ENCODE measurements at regions not wholly inside any gene's neighbourhood (a gene's known extent, or its start where the extent isn't known, plus 50 kb on each side); places are given as distances from the start of the nearest gene placed in this dataset.

DNA sequence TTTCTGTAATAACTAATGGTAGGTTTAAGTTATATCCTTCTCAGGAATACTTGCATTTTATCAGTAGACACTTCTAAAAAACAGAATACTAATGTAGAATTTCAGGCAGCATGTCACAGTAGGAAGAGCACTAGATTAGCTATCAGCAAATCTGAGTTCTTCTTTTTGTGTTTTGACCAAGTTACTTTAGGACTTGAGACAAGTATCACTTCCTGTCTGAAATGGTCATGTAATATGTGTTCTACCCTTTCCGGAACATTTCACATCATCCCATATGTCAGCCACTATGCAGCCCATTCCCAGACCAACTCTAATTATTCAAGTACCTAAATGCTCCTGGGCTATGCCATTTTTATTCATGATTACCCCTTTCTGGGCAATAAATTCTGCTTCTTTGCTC is 401.8 kb upstream of the RPS6KA3 start:
- no peak for DNase-seq (ENCODE audit: low read depth, low spot score)
- in situ Hi-C loops (cut with HindIII; ENCODE audit: low pct_unique_long_range_greater_than_20kb, low sequenced_read_pairs): no loop called here

DNA sequence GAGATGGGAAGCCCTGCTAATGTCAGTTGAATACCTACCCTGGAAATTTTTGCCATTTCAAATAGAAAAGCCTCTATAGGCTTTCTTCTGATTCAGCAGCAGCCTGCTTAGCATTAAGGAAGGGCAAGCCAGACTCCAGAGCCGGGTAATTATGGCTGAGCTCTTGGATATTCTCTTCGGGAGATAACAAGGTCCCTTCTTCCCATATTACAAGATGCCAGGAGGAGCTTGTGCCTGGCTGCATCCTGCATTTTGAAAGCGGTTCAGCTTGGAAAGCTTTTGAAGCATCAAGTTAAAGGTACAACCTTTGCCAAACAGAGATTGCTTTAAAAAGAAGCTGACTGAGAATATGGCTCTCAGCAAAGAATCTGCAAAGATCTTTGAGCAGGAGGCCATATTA is 399.6 kb upstream of the RPS6KA3 start:
- DNase-seq (ENCODE audit: low read depth, low spot score): no peak
- in situ Hi-C loops (cut with HindIII; ENCODE audit: low pct_unique_long_range_greater_than_20kb, low sequenced_read_pairs): no loop called here

DNA sequence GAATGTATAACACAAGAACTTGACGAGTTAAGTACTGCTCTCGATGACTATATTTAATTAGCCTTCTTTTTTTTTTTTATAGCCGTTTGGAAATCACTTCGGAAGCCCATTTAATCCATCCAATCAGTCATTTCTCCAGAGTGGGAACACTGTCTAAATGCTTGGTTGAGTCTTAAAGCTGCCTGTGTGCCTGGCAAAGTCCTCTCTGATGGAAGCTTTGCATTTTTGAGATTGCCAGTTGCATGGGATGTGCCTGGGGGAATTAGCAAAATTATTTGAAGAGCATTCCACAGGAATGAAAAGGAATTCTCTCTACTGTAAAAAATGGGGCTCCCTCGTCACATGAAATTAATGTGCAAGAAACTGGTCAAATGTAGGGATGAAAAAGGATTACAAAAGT is 398.8 kb upstream of the RPS6KA3 start:
- DNase-seq (ENCODE audit: low read depth, low spot score): no peak
- in situ Hi-C loops (cut with HindIII; ENCODE audit: low pct_unique_long_range_greater_than_20kb, low sequenced_read_pairs): no loop called here

DNA sequence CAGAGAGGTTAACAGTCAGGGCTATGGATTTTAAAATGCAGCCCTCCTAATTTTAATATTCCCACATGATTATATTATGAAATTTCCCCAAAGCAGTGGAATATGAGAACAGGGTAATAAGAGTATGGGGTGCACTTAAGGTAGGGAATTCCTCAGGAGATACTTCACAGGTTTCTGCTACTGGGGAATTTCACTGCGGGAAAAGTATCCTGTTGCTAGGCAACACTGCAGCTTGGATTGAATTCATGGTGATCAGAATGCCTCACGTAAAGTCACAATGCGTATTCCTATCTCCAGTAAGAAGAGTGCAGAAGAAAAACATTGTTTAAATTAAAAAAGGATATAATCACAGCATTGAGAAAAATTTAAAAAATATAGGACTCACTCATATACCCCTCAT is 398.1 kb upstream of the RPS6KA3 start:
- no peak for DNase-seq (ENCODE audit: low read depth, low spot score)
- in situ Hi-C loops (cut with HindIII; ENCODE audit: low pct_unique_long_range_greater_than_20kb, low sequenced_read_pairs): no loop called here

DNA sequence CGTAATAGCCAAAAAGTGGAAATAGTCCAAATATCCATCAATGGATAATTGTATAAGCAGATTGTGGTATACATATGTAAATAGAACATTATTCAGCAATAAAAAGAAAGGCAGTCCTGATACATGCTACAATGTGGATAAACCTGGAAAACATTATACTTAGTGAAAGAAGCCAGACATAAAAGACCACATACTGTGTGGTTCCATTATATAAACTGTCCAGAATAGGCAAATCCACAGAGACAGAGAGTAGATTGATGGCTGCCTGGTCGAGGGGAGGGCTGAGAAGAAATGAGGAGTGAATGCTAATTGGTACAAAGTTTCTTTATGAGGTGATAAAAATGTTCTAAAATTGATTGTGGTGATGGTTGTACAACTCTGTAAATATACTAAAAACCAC is 397.4 kb upstream of the RPS6KA3 start:
- no peak for DNase-seq (ENCODE audit: low read depth, low spot score)
- in situ Hi-C loops (cut with HindIII; ENCODE audit: low pct_unique_long_range_greater_than_20kb, low sequenced_read_pairs): no loop called here

DNA sequence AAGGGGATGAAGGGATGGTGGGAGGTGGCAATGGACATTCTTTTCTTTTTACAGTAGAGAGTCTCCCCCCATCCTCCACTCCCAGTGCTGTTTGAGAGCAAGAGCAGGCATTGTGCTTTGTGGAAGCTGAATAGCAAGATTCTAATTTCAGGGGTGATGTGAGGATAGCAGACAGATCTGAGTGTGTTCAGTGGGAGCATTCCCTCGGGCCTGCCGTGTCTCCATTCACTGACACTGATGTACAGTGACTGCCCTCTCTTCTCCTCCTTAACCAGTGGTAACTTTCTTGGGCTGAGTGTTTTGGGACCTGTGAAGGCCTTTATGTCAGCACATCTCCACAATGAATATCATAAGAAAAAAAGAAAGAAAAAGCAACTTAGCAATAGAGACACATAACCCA is 396.6 kb upstream of the RPS6KA3 start:
- in situ Hi-C loops (cut with HindIII; ENCODE audit: low pct_unique_long_range_greater_than_20kb, low sequenced_read_pairs): no loop called here
- no peak for DNase-seq (ENCODE audit: low read depth, low spot score)

DNA sequence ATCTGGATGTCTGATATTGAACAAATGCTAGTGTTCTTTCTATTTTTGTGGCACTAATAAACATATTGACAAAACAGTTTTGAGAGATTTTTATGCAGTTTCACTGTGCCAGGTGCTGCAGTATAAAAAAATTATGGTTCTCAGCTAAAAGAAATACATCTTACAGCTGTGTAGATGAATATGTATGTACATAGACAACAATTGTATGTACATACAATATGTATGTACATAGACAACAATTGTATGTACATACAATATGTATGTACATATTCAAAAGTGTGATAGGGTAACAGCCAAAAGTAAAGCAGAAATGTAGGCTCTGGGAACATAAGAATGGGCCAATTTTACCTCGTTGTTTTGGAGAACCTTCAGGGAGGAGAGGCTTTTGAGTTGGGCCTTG is 390.0 kb upstream of the RPS6KA3 start:
- in situ Hi-C loops (cut with HindIII; ENCODE audit: low pct_unique_long_range_greater_than_20kb, low sequenced_read_pairs): no loop called here
- no peak for DNase-seq (ENCODE audit: low read depth, low spot score)

DNA sequence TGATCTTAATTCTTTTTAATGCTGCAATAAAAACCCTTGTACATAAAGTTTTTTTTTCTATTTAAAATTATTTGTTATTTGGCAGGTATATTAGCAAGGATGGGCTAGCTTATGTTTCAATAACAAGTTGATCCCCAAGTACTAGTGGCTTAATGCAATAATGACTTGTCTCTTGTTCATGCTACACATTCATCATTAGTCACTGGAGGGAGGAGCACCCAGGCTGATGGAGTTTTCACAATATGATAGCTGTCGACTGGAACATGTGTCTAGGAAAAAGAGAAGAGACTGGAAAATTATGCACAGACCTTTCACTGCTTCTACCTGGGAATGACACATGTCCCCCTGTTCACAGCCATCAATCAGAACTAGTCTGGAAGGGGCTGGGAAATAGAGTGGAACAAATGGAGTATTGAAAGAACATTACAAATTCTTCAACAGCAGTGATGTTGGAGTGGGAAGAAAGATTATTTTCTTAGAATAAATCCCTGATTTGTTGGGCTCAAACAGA is 387.9 kb upstream of the RPS6KA3 start:
- DNase-seq (ENCODE audit: low read depth, low spot score): no peak

DNA sequence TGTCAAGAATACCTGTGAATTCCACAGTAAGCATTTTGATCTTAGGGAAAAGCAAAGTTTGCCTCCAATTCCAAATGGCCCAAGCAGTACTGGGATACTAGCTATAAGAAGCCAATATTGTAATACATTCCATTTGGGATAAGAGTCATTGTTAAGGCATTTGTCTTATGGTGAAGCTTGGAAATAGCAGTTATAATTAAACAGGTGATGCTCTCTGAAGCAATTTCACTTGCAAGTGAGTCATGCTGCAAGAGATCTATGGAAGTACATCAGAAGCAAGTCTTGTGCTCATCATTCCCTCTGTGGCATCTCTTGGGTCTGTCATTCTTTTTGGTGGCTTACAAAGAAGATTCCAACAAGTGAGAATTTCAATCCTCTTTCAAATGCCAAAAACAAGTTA is 386.4 kb upstream of the RPS6KA3 start:
- in situ Hi-C loops (cut with HindIII; ENCODE audit: low pct_unique_long_range_greater_than_20kb, low sequenced_read_pairs): no loop called here
- DNase-seq (ENCODE audit: low read depth, low spot score): no peak

More for the DNA sequence above, 387.9 kb upstream of the RPS6KA3 start:
- in situ Hi-C loops (cut with HindIII; ENCODE audit: low pct_unique_long_range_greater_than_20kb, low sequenced_read_pairs): no loop called here

DNA sequence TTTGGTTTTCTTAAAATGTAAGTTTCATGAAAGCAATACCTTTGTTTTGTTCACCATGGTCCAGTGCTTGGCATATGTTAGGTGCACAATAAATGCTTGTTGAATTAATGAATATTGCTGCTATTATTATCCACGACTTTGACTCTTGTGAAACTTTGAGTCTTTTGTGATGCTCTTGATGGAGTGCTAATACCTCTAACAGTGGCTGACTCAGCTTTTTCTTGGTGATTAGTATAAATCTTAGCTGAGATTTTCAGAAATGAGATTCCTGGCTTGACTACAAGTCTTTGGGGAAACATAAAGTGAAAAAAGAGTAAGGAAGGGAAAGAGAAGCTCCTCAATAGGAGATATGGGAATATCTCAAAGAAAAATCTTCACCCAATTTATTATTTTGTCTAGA is 375.2 kb upstream of the RPS6KA3 start:
- DNase-seq (ENCODE audit: low read depth, low spot score): no peak
- in situ Hi-C loops (cut with HindIII; ENCODE audit: low pct_unique_long_range_greater_than_20kb, low sequenced_read_pairs): no loop called here

DNA sequence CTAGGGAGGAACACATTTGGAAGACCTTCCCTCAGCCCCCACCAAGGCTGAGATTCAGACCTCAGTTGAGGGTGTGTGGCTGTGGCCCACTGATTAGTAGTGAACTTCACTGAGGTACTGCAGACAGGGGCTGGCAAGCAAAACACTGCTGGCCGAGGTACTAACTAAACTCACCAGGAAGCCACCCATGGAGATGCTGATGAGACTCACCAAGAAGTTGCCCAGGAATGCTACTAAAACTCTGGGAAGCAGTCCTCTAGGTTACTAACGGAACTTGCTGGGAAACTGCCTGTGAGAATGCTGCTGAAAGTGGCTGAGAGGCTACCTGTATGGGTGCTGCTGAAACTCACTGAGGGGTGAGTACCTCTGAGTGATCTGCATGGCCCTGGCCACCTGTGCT is 372.4 kb upstream of the RPS6KA3 start:
- no peak for DNase-seq (ENCODE audit: low read depth, low spot score)
- in situ Hi-C loops (cut with HindIII; ENCODE audit: low pct_unique_long_range_greater_than_20kb, low sequenced_read_pairs): no loop called here

DNA sequence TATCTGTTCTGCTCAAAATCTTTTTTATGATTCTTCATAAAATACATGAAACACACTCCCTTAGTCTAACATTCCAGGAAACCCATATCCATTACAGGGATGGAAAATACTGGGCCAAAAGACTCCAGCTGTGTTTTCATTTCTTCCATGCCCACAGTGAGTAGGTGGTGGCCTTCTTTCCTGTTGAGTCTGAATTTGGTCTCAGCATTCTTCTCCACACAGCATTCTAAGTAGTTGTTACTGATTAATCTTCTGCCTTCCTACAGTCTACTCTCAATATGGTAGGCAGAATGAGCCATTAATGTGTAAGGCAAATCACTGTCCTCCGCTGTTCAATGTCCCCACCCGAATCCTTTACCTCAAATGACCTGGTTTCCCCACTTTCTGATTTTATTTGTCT is 370.6 kb upstream of the RPS6KA3 start:
- no peak for DNase-seq (ENCODE audit: low read depth, low spot score)
- in situ Hi-C loops (cut with HindIII; ENCODE audit: low pct_unique_long_range_greater_than_20kb, low sequenced_read_pairs): no loop called here

DNA sequence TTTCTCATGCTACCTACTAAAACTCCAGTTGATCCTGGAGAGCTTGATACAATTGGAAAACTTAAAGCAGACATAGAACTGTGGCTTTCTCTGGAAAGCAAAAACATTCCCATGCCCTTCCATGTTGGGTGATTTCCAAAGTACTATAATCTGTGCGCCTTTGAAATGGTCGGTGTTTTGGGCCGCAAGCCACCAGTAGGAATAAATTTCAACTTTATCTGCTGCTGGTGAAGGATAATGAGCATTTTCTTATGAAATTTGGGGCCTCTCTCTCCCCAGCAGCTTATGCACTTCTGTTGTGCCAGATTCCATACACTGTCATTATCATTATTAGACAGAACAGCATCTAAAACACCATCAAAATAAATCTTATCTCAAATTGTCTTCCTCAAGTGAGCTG is 366.7 kb upstream of the RPS6KA3 start:
- in situ Hi-C loops (cut with HindIII; ENCODE audit: low pct_unique_long_range_greater_than_20kb, low sequenced_read_pairs): no loop called here
- no peak for DNase-seq (ENCODE audit: low read depth, low spot score)

DNA sequence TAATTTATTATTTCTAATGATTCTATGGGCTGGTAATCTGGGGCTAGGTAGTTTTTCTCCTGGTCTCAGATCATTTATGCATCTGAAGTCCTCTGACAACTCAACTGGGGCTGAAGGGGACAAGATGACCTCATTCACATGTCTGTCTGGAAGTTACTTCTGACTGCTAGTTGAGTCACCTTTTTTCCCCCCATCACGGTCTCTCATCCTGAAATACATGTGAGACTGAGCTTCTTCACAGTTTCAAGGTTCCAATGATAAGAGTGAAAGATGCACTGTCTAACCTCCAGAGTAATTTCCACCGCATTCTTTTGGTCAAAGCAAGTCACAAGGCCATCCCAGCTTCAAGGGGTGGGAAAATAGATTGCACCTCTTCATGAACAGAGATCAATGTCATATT is 356.7 kb upstream of the RPS6KA3 start:
- DNase-seq (ENCODE audit: low read depth, low spot score): no peak
- in situ Hi-C loops (cut with HindIII; ENCODE audit: low pct_unique_long_range_greater_than_20kb, low sequenced_read_pairs): no loop called here

DNA sequence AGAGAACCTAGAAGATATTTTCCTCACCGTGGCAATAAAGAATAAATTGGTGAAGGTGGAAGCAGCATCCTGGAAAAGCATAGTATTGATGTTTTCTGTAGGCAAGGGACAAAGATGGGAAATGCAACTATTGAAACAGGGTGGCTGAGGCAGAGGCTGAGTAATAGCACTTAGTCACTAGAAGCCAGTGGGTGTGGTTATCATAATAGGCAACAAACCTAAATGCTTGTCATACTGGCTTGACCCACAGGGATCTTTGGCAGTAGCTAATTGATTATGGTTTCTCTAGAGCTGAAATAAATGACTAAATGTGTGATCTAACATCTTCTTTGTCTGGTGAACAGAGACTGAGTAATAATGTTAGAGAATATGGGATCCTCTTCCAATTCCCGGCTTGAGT is 353.6 kb upstream of the RPS6KA3 start:
- in situ Hi-C loops (cut with HindIII; ENCODE audit: low pct_unique_long_range_greater_than_20kb, low sequenced_read_pairs): no loop called here
- DNase-seq (ENCODE audit: low read depth, low spot score): no peak

DNA sequence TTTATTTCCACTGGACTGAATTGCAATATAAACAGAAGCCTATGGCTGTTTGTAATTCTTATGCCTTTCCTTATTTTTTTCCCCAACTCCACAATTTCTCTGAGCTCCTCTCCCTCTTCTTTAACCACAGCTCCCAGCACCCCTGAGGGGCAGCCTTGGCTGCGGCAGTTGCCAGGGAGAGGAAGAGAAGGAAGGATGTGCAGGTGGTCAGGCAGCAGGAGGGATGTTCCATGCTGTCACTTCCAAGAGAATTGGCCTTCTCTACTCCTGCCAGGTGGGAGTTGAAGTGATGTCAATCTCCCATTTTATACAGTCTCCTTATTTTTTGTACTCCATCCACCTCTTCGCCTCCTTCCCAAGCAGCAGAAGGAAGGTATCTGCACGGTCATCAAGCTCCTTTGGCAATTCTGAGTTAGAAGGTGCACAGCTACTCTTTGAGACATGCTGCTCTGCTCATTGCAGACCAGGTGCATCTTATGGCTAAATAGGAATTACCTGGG is 343.3 kb upstream of the RPS6KA3 start:
- in situ Hi-C loops (cut with HindIII; ENCODE audit: low pct_unique_long_range_greater_than_20kb, low sequenced_read_pairs): no loop called here
- no peak for DNase-seq (ENCODE audit: low read depth, low spot score)

DNA sequence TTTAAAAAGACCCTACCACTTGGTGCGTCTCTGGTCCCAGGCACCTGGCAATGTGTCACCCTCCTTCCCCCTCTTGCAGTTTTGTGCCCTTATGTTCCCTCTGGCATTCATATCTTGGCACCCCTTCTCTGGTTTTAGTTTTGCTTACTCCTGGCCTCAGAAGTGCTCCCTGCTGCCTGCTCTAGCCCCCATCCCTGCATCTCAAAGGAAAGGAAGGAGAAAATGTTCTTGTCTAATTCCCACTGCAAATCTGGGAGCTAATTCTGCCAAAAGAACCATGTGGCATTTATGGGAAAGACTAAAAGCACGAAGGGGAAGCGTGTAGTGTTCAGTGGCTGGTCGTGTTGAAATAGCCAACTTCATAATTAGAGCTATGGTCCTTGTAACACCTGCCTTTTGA is 340.1 kb upstream of the RPS6KA3 start:
- in situ Hi-C loops (cut with HindIII; ENCODE audit: low pct_unique_long_range_greater_than_20kb, low sequenced_read_pairs): no loop called here
- no peak for DNase-seq (ENCODE audit: low read depth, low spot score)

DNA sequence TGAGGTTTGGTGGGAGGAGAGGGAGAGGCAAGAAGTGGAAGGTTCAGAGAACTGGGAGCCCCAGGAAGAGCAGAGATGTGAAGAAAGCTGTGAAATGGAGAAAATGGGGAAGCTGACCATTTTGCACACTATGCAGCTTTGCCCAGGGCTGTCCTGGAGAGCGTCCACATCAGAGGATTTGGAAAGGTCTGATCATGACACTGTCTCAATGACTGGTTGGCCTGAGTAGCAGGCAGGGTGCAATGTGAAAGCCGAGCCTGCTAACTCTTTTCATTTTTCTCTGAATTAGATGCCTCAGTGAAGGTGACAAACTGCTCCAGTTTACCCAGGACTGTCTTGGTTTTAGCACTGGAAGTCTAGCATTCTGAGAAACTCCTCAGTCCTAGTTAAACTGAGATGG is 330.1 kb upstream of the RPS6KA3 start:
- in situ Hi-C loops (cut with HindIII; ENCODE audit: low pct_unique_long_range_greater_than_20kb, low sequenced_read_pairs): no loop called here
- DNase-seq (ENCODE audit: low read depth, low spot score): no peak

DNA sequence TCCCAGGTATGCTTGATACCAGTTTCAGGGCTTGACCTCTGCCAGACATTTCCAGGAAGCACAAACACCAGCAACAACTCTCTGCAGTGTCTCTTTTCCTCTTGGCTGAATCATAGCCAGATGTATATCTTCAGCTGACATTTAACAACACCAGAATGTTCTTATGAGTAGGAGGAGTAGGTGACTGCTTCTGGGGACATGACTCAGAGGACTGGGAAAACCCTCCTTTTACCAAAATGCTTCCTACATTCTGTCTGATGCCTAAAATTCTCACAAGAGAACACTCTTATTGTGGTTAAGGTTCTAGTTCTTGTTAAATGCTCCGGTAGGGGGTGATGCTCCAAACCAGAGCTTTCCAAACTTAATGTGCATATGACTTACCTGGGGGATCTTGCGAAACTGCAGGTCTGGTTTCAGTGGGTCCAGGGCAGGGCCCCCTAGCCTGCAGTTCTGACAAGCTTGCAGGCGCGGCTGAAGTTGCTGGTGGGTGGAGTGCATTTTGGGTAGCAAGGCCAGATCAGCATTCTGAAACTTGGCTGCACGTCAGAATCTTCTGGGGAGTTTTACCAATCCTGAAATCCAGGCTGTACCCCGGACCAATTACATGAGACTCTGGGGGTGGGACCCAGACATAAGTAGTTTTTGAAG is 329.3 kb upstream of the RPS6KA3 start:
- in situ Hi-C loops (cut with HindIII; ENCODE audit: low pct_unique_long_range_greater_than_20kb, low sequenced_read_pairs): no loop called here
- no peak for DNase-seq (ENCODE audit: low read depth, low spot score)

DNA sequence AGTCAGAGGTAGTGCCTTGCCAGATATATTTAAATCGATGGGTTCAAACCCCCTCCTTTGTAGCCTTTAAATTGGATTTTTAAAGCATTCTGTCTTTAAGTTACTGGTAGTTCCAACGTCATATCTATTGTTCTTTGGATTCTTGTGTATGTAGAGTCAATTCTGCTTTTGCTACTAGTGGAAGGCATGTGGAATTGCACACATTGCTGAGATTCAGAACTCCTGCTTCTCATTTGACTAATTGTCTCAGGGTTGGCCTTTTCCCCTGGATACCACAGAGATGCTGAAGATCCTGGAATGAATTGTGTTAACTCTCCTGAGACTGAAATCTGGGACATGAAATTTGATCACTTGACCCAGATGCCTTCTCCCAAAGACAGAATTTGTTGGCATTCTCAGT is 328.3 kb upstream of the RPS6KA3 start:
- in situ Hi-C loops (cut with HindIII; ENCODE audit: low pct_unique_long_range_greater_than_20kb, low sequenced_read_pairs): no loop called here
- DNase-seq (ENCODE audit: low read depth, low spot score): peak; percentile 24
